IMR-90 (cell line): ENCODE measurements at regions not wholly inside any gene's neighbourhood (a gene's known extent, or its start where the extent isn't known, plus 50 kb on each side); places are given as distances from the start of the nearest gene placed in this dataset.

Experiments used
- ATAC-seq: fragments of 200-7000 bp; cut with Tn5 transposase; 2 replicates; pipeline ENCODE4 v1.9.1; 2020; ENCODE audit warnings: low read depth, mild to moderate bottlenecking, moderate library complexity
- BruUV-seq: library from RNA; stranded (reverse); fragments of 400-500 nt; replicated peaks from 2 replicates; lab custom pipeline; 2021; lab: Mats Ljungman, UMichigan
- CTCF ChIA-PET: fragments of 300-600 bp; formaldehyde crosslinking; extraction: SDS; loops from one replicate; lab custom pipeline; 2021; ENCODE audit warnings: antibody characterized with exemption; lab: Yijun Ruan, JAX
- POLR2A ChIA-PET: fragments of 300-600 bp; sonication (Branson Sonifier 250); formaldehyde crosslinking; loops from one replicate; lab custom pipeline; 2022; ENCODE audit warnings: antibody characterized with exemption; ENCODE audit not compliant: unreplicated experiment; lab: Charles Lee
- DNase-seq: peaks from one replicate; pipeline ENCODE4 v3.0.0; 2013
- H2AFZ ChIP-seq: replicated peaks from 2 replicates; pipeline ENCODE3; 2013; ENCODE audit warnings: low read length, mild to moderate bottlenecking; ENCODE audit not compliant: poor library complexity
- H2AK5ac ChIP-seq: 2 replicates; pipeline ENCODE4 v1.6.1; 2013; ENCODE audit warnings: low read depth, low read length, inconsistent platforms
- H2AK9ac ChIP-seq: replicated peaks from 2 replicates; pipeline ENCODE3; 2013; ENCODE audit warnings: mild to moderate bottlenecking, low read depth, low read length, moderate library complexity; ENCODE audit not compliant: poor library complexity
- H2BK120ac ChIP-seq: 2 replicates; pipeline ENCODE4 v1.6.1; 2013; ENCODE audit warnings: low read depth, low read length, inconsistent platforms
- H2BK15ac ChIP-seq: 3 replicates; pipeline ENCODE4 v1.6.1; 2013; ENCODE audit warnings: low read depth, low read length, inconsistent platforms
- H2BK20ac ChIP-seq: 2 replicates; pipeline ENCODE4 v1.6.1; 2013; ENCODE audit warnings: low read depth, mild to moderate bottlenecking, inconsistent platforms, low read length, moderate library complexity
- H2BK5ac ChIP-seq: 2 replicates; pipeline ENCODE4 v1.6.1; 2013; ENCODE audit warnings: mild to moderate bottlenecking, low read depth, low read length, inconsistent platforms; ENCODE audit not compliant: poor library complexity, severe bottlenecking
- H3K14ac ChIP-seq: replicated peaks from 2 replicates; pipeline ENCODE4 v1.6.1; 2013; ENCODE audit warnings: low read depth, low read length, inconsistent platforms
- H3K18ac ChIP-seq: 2 replicates; pipeline ENCODE4 v1.6.1; 2013; ENCODE audit warnings: low read depth, low read length, control low read depth
- H3K23ac ChIP-seq: 2 replicates; pipeline ENCODE4 v1.6.1; 2013; ENCODE audit warnings: low read depth, low read length, inconsistent platforms
- H3K27ac ChIP-seq: 2 replicates; pipeline ENCODE4 v1.5.1; 2013; ENCODE audit warnings: mild to moderate bottlenecking, control low read depth, low read length; ENCODE audit not compliant: insufficient read depth
- H3K27me3 ChIP-seq: 2 replicates; pipeline ENCODE4 v1.6.1; 2013; ENCODE audit warnings: low read length; ENCODE audit not compliant: control insufficient read depth, insufficient read depth
- H3K36me3 ChIP-seq: 2 replicates; pipeline ENCODE4 v1.6.1; 2013; ENCODE audit warnings: low read length, mixed read lengths; ENCODE audit not compliant: control insufficient read depth, insufficient read depth
- H3K4ac ChIP-seq: 2 replicates; pipeline ENCODE4 v1.6.1; 2013; ENCODE audit warnings: low read depth, low read length, inconsistent platforms
- H3K4me1 ChIP-seq: 2 replicates; pipeline ENCODE4 v1.6.1; 2013; ENCODE audit warnings: low read length, mixed read lengths; ENCODE audit not compliant: control insufficient read depth, insufficient read depth
- H3K4me2 ChIP-seq: 2 replicates; pipeline ENCODE4 v1.6.1; 2013; ENCODE audit warnings: low read depth, mild to moderate bottlenecking, control low read depth, low read length, moderate library complexity
- H3K4me3 ChIP-seq: 2 replicates; pipeline ENCODE4 v1.5.1; 2013; ENCODE audit warnings: low read depth, mild to moderate bottlenecking, control low read depth, low read length, moderate library complexity; ENCODE audit not compliant: insufficient read depth
- H3K56ac ChIP-seq: 2 replicates; pipeline ENCODE4 v1.6.1; 2013; ENCODE audit warnings: low read length, inconsistent platforms; ENCODE audit not compliant: insufficient read depth; ENCODE audit errors: extremely low read depth
- H3K79me1 ChIP-seq, 2 experiments: 2 replicates each; pipeline ENCODE4 v1.6.1; 2013; ENCODE audit warnings: low read length in 2 of 2, inconsistent platforms in 1 of 2, low read depth in 1 of 2
- H3K9ac ChIP-seq: 2 replicates; pipeline ENCODE4 v1.6.1; 2013; ENCODE audit warnings: low read depth, low read length, control low read depth
- H3K9me1 ChIP-seq: 2 replicates; pipeline ENCODE4 v1.6.1; 2013; ENCODE audit warnings: low read length, inconsistent platforms; ENCODE audit not compliant: insufficient read depth
- H3K9me3 ChIP-seq: 2 replicates; pipeline ENCODE4 v1.6.1; 2013; ENCODE audit warnings: low read length; ENCODE audit not compliant: control insufficient read depth, insufficient read depth
- H4K20me1 ChIP-seq: 2 replicates; pipeline ENCODE4 v1.6.1; 2013; ENCODE audit warnings: low read length, inconsistent platforms; ENCODE audit not compliant: insufficient read depth
- H4K5ac ChIP-seq: 2 replicates; pipeline ENCODE4 v1.6.1; 2013; ENCODE audit warnings: mild to moderate bottlenecking, low read depth, low read length, control low read depth
- H4K8ac ChIP-seq, 2 experiments: 2 replicates each; pipeline ENCODE4 v1.6.1; 2013; ENCODE audit warnings: low read depth in 2 of 2, low read length in 2 of 2, control low read depth in 1 of 2, inconsistent platforms in 1 of 2
- H4K91ac ChIP-seq: 2 replicates; pipeline ENCODE4 v1.6.1; 2013; ENCODE audit warnings: low read depth, low read length, inconsistent platforms; ENCODE audit not compliant: insufficient read depth
- BHLHE40 ChIP-seq: fragments of 150-350 bp; IDR thresholded peaks from 2 replicates; pipeline ENCODE4 v1.6.1; 2016; ENCODE audit warnings: mild to moderate bottlenecking, low read depth, low read length
- CEBPB ChIP-seq: IDR thresholded peaks from 2 replicates; pipeline ENCODE4 v1.6.1; 2012; ENCODE audit warnings: low read depth, low read length, improper control_type of control experiment
- CHD1 ChIP-seq: IDR thresholded peaks from 2 replicates; pipeline ENCODE4 v1.6.1; 2012; ENCODE audit warnings: low read depth, low read length, improper control_type of control experiment
- FOS ChIP-seq: fragments of 150-350 bp; IDR thresholded peaks from 2 replicates; pipeline ENCODE4 v1.6.1; 2016; ENCODE audit warnings: low read depth, low read length
- MAFK ChIP-seq: IDR thresholded peaks from 2 replicates; pipeline ENCODE4 v1.6.1; 2012; ENCODE audit warnings: low read depth, low read length, improper control_type of control experiment
- MAZ ChIP-seq: IDR thresholded peaks from 2 replicates; pipeline ENCODE4 v1.6.1; 2012; ENCODE audit warnings: low read depth, mild to moderate bottlenecking, low read length, improper control_type of control experiment, moderate library complexity, borderline replicate concordance
- NFE2L2 ChIP-seq: fragments of 150-350 bp; IDR thresholded peaks from 2 replicates; pipeline ENCODE4 v1.6.1; 2016; ENCODE audit warnings: low read depth, mild to moderate bottlenecking, low read length
- RAD21 ChIP-seq: IDR thresholded peaks from 2 replicates; pipeline ENCODE4 v1.6.1; 2012; ENCODE audit warnings: low read length, improper control_type of control experiment
- RFX5 ChIP-seq: IDR thresholded peaks from 2 replicates; pipeline ENCODE4 v1.8.0; 2012; ENCODE audit warnings: low read depth, mild to moderate bottlenecking, low read length, moderate library complexity
- SMC3 ChIP-seq: fragments of 150-350 bp; IDR thresholded peaks from 2 replicates; pipeline ENCODE4 v1.6.1; 2016; ENCODE audit warnings: low read depth, mild to moderate bottlenecking, antibody characterized with exemption, low read length, moderate library complexity
- WGBS, 2 experiments: methylation state at CpG; one replicate each; pipeline versions ENCODE4 v1.1.5 to v1.1.7; 2013; ENCODE audit warnings: missing lambda C conversion rate in 2 of 2; ENCODE audit not compliant: insufficient read length in 1 of 2; ENCODE audit errors: extremely low coverage in 2 of 2; 5-methylcytosine and 5-hydroxymethylcytosine counted together
- dilution Hi-C: fragments of 300-500 bp; cut with HindIII; formaldehyde crosslinking; loops from one replicate; pipeline ENCODE4 v1.14.3; 2018; ENCODE audit warnings: low sequenced_read_pairs; ENCODE audit not compliant: unreplicated experiment
- in situ Hi-C: fragments of 300-500 bp; cut with MboI; formaldehyde crosslinking; loops from 3 replicates; pipeline ENCODE4 v1.14.3; 2019; ENCODE audit warnings: low sequenced_read_pairs, inconsistent platforms, mixed read lengths
- intact Hi-C: fragments of 100-400 bp; cut with micrococcal nuclease; formaldehyde crosslinking; loops from 2 replicates; pipeline ENCODE4 v1.10.0; 2022
- TF ChIP-seq, protein P1 (sequence below): fragments of 150-350 bp; IDR thresholded peaks from 2 replicates; pipeline ENCODE4 v1.6.1; 2016; ENCODE audit warnings: low read depth, mild to moderate bottlenecking, low read length, moderate library complexity, borderline replicate concordance
- TF ChIP-seq, protein P2 (sequence below): fragments of 150-350 bp; IDR thresholded peaks from 2 replicates; pipeline ENCODE4 v1.6.1; 2017; ENCODE audit warnings: mild to moderate bottlenecking, antibody characterized with exemption, low read length, low read depth
- TF ChIP-seq, protein P3 (sequence below): conservative IDR thresholded peaks from 2 replicates; pipeline ENCODE4 v1.5.1; 2012; ENCODE audit warnings: mild to moderate bottlenecking, low read depth, low read length, improper control_type of control experiment

- Histone ChIP-seq H4K8ac (no peak overlapping the region), H2BK15ac (no peak overlapping the region; the same call in 2 of the 3 replicates), H2AFZ (no peak overlapping the region), H3K14ac (no peak overlapping the region), H3K27ac (no peak overlapping the region), H3K36me3 (no peaks in the 10 kb centered on the region), H2AK5ac (no peak overlapping the region; the same call in 1 of the 2 replicates), H3K27me3 (no peaks in the 10 kb centered on the region), H4K91ac (no peak overlapping the region; the same call in 1 of the 2 replicates), H2BK120ac (peak overlapping the region; percentile 12; the same call in 1 of the 2 replicates), H3K9me3 (no peaks in the 10 kb centered on the region), H3K4me3 (no peak overlapping the region), H3K18ac (no peak overlapping the region), H3K56ac (no peak overlapping the region), H2BK20ac (no peak overlapping the region), H3K4ac (no peak overlapping the region), H2AK9ac (no peak overlapping the region), H2BK5ac (no peak overlapping the region), H3K79me1 (no peaks in the 10 kb centered on the region), H3K9me1 (peaks cover 10% of the 10 kb centered on the region), H4K20me1 (no peaks in the 10 kb centered on the region), H3K9ac (no peak overlapping the region), H3K23ac (no peak overlapping the region), H4K5ac (no peak overlapping the region), H3K4me2 (no peak overlapping the region), H3K4me1 (peaks cover 7% of the 10 kb centered on the region; the same call in 1 of the 2 replicates)
- WGBS, 2 experiments, result 100% methylated on average over 2 of the region's 7 CpGs; no CpG with 5 or more reads in 1 of the 2 experiments
- ChIA-PET POLR2A (no interaction called here), CTCF (no interaction called here)
- peak; percentile 36 for DNase-seq
- dilution Hi-C loops (no loop called here), in situ Hi-C loops (loop anchor here (25.0 kb wide), 1 partner anchor 827 kb away; no protein-coding TSS in a partner anchor), intact Hi-C loops (no loop called here)
- no peak for TF ChIP-seq MAFK
- no peak for TF ChIP-seq BHLHE40
- no peak for TF ChIP-seq MAZ
- TF ChIP-seq RFX5, result no peak
- TF ChIP-seq SMC3, result no peak
- no peak for TF ChIP-seq CHD1
- TF ChIP-seq, protein P1, sequence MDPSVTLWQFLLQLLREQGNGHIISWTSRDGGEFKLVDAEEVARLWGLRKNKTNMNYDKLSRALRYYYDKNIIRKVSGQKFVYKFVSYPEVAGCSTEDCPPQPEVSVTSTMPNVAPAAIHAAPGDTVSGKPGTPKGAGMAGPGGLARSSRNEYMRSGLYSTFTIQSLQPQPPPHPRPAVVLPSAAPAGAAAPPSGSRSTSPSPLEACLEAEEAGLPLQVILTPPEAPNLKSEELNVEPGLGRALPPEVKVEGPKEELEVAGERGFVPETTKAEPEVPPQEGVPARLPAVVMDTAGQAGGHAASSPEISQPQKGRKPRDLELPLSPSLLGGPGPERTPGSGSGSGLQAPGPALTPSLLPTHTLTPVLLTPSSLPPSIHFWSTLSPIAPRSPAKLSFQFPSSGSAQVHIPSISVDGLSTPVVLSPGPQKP, result no peak
- no peak for TF ChIP-seq NFE2L2
- TF ChIP-seq CEBPB, result no peak
- TF ChIP-seq, protein P2, sequence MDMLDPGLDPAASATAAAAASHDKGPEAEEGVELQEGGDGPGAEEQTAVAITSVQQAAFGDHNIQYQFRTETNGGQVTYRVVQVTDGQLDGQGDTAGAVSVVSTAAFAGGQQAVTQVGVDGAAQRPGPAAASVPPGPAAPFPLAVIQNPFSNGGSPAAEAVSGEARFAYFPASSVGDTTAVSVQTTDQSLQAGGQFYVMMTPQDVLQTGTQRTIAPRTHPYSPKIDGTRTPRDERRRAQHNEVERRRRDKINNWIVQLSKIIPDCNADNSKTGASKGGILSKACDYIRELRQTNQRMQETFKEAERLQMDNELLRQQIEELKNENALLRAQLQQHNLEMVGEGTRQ, result no peak
- TF ChIP-seq FOS, result no peak
- TF ChIP-seq, protein P3, sequence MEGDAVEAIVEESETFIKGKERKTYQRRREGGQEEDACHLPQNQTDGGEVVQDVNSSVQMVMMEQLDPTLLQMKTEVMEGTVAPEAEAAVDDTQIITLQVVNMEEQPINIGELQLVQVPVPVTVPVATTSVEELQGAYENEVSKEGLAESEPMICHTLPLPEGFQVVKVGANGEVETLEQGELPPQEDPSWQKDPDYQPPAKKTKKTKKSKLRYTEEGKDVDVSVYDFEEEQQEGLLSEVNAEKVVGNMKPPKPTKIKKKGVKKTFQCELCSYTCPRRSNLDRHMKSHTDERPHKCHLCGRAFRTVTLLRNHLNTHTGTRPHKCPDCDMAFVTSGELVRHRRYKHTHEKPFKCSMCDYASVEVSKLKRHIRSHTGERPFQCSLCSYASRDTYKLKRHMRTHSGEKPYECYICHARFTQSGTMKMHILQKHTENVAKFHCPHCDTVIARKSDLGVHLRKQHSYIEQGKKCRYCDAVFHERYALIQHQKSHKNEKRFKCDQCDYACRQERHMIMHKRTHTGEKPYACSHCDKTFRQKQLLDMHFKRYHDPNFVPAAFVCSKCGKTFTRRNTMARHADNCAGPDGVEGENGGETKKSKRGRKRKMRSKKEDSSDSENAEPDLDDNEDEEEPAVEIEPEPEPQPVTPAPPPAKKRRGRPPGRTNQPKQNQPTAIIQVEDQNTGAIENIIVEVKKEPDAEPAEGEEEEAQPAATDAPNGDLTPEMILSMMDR, result no peak
- no peak for TF ChIP-seq RAD21
- BruUV-seq, result no TSS peak
- ATAC-seq, result no peak
Measured at GRCh38 chr4:26185436-26185835, 135.4 kb upstream of the RBPJ start.
